ENCODE measurements at regions not wholly inside any gene's neighbourhood (a gene's known extent, or its start where the extent isn't known, plus 50 kb on each side); places are given as distances from the start of the nearest gene placed in this dataset.
"Not testable (repeated sequence)": the region's sequence is repeated elsewhere in the genome, so short reads cannot be mapped to it uniquely, and the experiment has no call there.

DNA sequence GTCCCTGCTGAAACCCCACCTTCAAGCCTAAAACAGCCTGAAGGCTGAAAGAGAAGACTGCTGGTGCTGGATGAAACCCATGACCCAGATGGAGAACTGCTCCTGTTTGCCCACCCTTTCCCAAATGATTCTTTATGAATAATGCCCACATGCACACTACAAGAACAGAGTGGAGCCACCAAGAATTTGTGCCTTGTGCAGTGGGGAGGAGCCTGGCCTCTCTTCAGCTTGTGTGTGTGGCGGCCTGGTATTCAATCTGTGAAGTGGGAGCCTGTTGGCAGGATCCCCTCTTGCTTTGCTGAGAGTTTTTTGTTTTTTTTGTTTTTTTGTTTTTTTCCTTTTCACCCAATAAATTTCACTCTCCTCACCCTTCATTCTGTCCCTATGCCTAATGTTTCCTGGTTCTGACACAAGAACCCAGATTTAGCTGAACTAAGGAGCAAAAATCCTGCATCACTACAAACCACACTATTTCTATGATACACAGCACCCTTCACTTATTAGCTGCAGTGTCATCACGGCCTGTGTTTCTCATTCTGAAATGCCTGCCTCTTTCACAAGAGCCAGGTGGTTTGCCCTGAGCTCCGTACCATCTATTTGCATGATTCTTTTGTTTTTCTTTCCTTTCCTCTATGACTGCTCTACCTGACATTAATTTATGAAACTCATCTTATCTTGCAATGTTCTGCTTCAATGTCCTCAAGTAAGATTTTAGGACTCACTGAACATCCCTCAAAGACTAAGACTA, 585.5 kb upstream of the ATXN7L3B start:
- no peak for DNase-seq (ENCODE audit: extremely low read depth, low read depth)
- TF ChIP-seq, protein P1, sequence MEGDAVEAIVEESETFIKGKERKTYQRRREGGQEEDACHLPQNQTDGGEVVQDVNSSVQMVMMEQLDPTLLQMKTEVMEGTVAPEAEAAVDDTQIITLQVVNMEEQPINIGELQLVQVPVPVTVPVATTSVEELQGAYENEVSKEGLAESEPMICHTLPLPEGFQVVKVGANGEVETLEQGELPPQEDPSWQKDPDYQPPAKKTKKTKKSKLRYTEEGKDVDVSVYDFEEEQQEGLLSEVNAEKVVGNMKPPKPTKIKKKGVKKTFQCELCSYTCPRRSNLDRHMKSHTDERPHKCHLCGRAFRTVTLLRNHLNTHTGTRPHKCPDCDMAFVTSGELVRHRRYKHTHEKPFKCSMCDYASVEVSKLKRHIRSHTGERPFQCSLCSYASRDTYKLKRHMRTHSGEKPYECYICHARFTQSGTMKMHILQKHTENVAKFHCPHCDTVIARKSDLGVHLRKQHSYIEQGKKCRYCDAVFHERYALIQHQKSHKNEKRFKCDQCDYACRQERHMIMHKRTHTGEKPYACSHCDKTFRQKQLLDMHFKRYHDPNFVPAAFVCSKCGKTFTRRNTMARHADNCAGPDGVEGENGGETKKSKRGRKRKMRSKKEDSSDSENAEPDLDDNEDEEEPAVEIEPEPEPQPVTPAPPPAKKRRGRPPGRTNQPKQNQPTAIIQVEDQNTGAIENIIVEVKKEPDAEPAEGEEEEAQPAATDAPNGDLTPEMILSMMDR (IDR thresholded peaks at IDR 0.05; ENCODE audit: low read depth, low read length, missing control alignments) = no peak
- no peak overlapping the region for H3K4me3 ChIP-seq (replicated peaks; ENCODE audit: low read depth, low read length)

- H3K4me3 ChIP-seq (replicated peaks; ENCODE audit: low read depth, low read length) = no peak overlapping the region
- TF ChIP-seq, protein P1 (IDR thresholded peaks at IDR 0.05; ENCODE audit: low read depth, low read length, missing control alignments) = no peak
- no peak for DNase-seq (ENCODE audit: extremely low read depth, low read depth)
Observed at GRCh38 chr12:73964641-73965040, 573.0 kb upstream of the ATXN7L3B start.

DNA sequence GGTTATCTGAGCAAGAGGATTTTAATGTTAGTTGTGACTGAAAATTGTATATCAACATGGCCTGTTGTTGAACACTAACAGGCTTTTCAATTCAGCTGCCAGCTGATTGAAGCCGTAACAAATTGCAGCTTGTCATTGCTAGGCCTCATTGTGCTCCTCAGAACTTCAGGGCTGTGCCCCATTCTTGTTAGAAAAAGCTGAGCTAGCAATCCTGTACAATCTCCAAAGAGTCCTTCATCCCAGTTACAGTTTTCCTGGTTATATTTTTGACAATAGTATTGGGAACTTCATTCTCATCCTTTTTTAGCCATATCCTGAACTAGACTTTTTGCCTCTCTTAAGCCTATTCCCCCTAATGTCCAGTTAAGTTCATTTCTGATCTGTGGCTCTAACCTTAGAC, 564.1 kb upstream of the ATXN7L3B start:
- DNase-seq (ENCODE audit: extremely low read depth, low read depth) = no peak
- no peak overlapping the region for H3K4me3 ChIP-seq (replicated peaks; ENCODE audit: low read depth, low read length)
- TF ChIP-seq, protein P1 (IDR thresholded peaks at IDR 0.05; ENCODE audit: low read depth, low read length, missing control alignments) = no peak

DNA sequence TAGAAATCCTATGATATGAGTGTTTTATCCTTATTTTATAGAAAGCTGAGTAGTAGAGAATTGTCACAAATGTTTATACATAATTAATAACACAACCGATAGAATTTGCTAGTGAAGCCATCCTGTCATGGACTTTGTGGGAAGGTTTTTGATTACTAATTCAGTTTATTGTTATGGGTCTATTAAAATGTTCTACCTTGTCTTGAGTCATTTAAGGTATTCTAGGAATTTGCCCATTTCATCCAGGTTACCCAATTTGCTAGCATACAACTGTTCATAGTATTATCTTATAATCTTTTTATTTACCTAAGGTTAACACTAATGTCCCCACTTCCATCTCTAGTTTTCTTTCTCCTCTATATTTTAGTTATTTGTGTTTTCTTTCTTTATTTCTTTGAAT, 553.1 kb upstream of the ATXN7L3B start:
- DNase-seq (ENCODE audit: extremely low read depth, low read depth) = no peak
- no peak overlapping the region for H3K4me3 ChIP-seq (replicated peaks; ENCODE audit: low read depth, low read length)
- TF ChIP-seq, protein P1 (IDR thresholded peaks at IDR 0.05; ENCODE audit: low read depth, low read length, missing control alignments) = no peak

DNA sequence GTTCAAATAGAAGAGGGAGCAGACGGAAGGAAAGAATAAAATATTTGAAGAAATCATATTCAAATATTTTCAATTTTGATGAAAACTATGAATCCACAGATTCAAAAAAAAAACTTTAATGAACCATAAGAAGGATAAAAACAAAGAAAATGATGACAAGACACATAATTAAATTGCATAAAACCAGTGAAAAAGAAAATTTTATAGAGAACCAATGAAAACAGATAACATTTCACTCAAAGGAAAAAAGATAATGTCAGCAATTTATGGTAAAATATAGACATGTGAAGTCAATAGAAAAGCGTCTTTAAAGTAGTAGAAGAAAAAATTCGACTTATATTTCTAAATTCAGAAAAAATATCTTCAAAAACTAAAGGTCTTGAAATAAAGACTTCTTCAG, 546.5 kb upstream of the ATXN7L3B start:
- H3K4me3 ChIP-seq (replicated peaks; ENCODE audit: low read depth, low read length) = no peak overlapping the region
- TF ChIP-seq, protein P1 (IDR thresholded peaks at IDR 0.05; ENCODE audit: low read depth, low read length, missing control alignments) = no peak
- no peak for DNase-seq (ENCODE audit: extremely low read depth, low read depth)

- TF ChIP-seq, protein P1 (IDR thresholded peaks at IDR 0.05; ENCODE audit: low read depth, low read length, missing control alignments) = no peak
- no peak overlapping the region for H3K4me3 ChIP-seq (replicated peaks; ENCODE audit: low read depth, low read length)
- no peak for DNase-seq (ENCODE audit: extremely low read depth, low read depth)
Observed at GRCh38 chr12:73998894-73999293, 538.7 kb upstream of the ATXN7L3B start.

DNA sequence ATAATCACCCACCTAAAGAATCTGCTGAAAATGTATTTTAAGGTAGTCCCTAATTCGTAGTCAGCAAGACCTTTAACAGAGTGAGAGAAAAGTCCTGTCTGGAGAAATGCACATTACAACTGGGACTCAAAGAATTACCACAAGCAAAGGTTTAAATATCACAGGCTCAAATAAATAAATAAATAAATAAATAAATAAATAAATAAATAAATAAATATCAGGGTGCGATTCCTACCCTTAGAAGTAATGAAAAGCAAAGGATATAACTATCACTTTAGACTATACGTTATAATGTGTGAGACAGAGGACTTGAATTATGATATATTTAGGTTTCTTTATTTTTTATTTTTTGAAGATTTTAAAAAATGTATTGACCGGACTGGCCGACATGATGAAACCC, 522.5 kb upstream of the ATXN7L3B start:
- TF ChIP-seq, protein P1 (IDR thresholded peaks at IDR 0.05; ENCODE audit: low read depth, low read length, missing control alignments) = no peak
- H3K4me3 ChIP-seq (replicated peaks; ENCODE audit: low read depth, low read length) = no peak overlapping the region

DNA sequence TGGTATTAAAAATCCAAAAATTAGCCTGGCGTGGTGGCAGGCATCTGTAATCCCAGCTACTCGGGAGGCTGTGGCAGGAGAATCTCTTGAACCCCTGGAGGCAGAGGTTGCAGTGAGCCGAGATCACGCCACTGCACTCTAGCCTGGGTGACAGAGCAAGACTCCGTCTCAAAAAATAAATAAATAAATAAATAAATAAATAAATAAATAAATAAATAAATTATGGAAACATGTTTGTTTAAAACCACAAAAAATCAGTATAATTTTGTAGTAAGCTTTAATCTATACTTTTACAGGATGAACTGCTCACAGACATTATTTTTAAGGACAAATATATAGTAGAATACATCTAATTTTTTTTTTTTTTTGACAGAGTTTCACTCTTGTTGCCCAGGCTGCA, 521.3 kb upstream of the ATXN7L3B start:
- H3K4me3 ChIP-seq (replicated peaks; ENCODE audit: low read depth, low read length); DNase-seq (ENCODE audit: extremely low read depth, low read depth): not testable (repeated sequence)

More for the DNA sequence above, 522.5 kb upstream of the ATXN7L3B start:
- no peak for DNase-seq (ENCODE audit: extremely low read depth, low read depth)

Data from HFF-Myc (cell line).